ENCODE measurements at regions not wholly inside any gene's neighbourhood (a gene's known extent, or its start where the extent isn't known, plus 50 kb on each side); places are given as distances from the start of the nearest gene placed in this dataset.

GRCh38 chr15:38622908-38623307, 58.3 kb upstream of the RASGRP1 start:
- ChIA-PET POLR2A (ENCODE audit: low non-redundant PET) (no interaction called here), CTCF (no interaction called here)
- Histone ChIP-seq H3K36me3 (ENCODE audit: insufficient read depth, low read length, poor library complexity, severe bottlenecking) (no peaks in the 10 kb centered on the region), H3K4me1 (ENCODE audit: insufficient read depth, low read length, poor library complexity, severe bottlenecking) (no peaks in the 10 kb centered on the region), H3K9me3 (ENCODE audit: low read depth, low read length, poor library complexity, severe bottlenecking) (no peaks in the 10 kb centered on the region), H3K27ac (ENCODE audit: low read depth, low read length, poor library complexity, severe bottlenecking) (no peak overlapping the region), H3K27me3 (replicated peaks; ENCODE audit: insufficient read depth, low read depth, low read length, poor library complexity) (peaks cover 14% of the 10 kb centered on the region), H3K4me3 (ENCODE audit: low read depth, low read length, poor library complexity, severe bottlenecking) (no peak overlapping the region)
- no peak for TF ChIP-seq EZH2 (IDR thresholded peaks at IDR 0.05; ENCODE audit: borderline replicate concordance, low read depth, low read length, poor library complexity, severe bottlenecking)
- TF ChIP-seq, protein P1, sequence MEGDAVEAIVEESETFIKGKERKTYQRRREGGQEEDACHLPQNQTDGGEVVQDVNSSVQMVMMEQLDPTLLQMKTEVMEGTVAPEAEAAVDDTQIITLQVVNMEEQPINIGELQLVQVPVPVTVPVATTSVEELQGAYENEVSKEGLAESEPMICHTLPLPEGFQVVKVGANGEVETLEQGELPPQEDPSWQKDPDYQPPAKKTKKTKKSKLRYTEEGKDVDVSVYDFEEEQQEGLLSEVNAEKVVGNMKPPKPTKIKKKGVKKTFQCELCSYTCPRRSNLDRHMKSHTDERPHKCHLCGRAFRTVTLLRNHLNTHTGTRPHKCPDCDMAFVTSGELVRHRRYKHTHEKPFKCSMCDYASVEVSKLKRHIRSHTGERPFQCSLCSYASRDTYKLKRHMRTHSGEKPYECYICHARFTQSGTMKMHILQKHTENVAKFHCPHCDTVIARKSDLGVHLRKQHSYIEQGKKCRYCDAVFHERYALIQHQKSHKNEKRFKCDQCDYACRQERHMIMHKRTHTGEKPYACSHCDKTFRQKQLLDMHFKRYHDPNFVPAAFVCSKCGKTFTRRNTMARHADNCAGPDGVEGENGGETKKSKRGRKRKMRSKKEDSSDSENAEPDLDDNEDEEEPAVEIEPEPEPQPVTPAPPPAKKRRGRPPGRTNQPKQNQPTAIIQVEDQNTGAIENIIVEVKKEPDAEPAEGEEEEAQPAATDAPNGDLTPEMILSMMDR (conservative IDR thresholded peaks at IDR 0.05; ENCODE audit: low read depth, low read length): no peak
- intact Hi-C loops (cut with micrococcal nuclease; ENCODE audit: unreplicated experiment): no loop called here
- DNase-seq (ENCODE audit: low spot score): no peak
- BruUV-seq (replicated peaks): no TSS peak

GRCh38 chr15:38623744-38624143, 59.1 kb upstream of the RASGRP1 start:
- H3K9me3 ChIP-seq (ENCODE audit: low read depth, low read length, poor library complexity, severe bottlenecking): no peaks in the 10 kb centered on the region
- no peaks in the 10 kb centered on the region for H3K36me3 ChIP-seq (ENCODE audit: insufficient read depth, low read length, poor library complexity, severe bottlenecking)
- intact Hi-C loops (cut with micrococcal nuclease; ENCODE audit: unreplicated experiment): no loop called here
- no peak overlapping the region for H3K27ac ChIP-seq (ENCODE audit: low read depth, low read length, poor library complexity, severe bottlenecking)
- ChIA-PET POLR2A (ENCODE audit: low non-redundant PET) (no interaction called here), CTCF (no interaction called here)
- H3K4me3 ChIP-seq (ENCODE audit: low read depth, low read length, poor library complexity, severe bottlenecking): no peak overlapping the region
- no peak for DNase-seq (ENCODE audit: low spot score)
- TF ChIP-seq, protein P1 (conservative IDR thresholded peaks at IDR 0.05; ENCODE audit: low read depth, low read length): no peak
- no peak for TF ChIP-seq EZH2 (IDR thresholded peaks at IDR 0.05; ENCODE audit: borderline replicate concordance, low read depth, low read length, poor library complexity, severe bottlenecking)
- no peaks in the 10 kb centered on the region for H3K4me1 ChIP-seq (ENCODE audit: insufficient read depth, low read length, poor library complexity, severe bottlenecking)
- no TSS peak for BruUV-seq (replicated peaks)
- H3K27me3 ChIP-seq (replicated peaks; ENCODE audit: insufficient read depth, low read depth, low read length, poor library complexity): peaks cover 12% of the 10 kb centered on the region

DNA sequence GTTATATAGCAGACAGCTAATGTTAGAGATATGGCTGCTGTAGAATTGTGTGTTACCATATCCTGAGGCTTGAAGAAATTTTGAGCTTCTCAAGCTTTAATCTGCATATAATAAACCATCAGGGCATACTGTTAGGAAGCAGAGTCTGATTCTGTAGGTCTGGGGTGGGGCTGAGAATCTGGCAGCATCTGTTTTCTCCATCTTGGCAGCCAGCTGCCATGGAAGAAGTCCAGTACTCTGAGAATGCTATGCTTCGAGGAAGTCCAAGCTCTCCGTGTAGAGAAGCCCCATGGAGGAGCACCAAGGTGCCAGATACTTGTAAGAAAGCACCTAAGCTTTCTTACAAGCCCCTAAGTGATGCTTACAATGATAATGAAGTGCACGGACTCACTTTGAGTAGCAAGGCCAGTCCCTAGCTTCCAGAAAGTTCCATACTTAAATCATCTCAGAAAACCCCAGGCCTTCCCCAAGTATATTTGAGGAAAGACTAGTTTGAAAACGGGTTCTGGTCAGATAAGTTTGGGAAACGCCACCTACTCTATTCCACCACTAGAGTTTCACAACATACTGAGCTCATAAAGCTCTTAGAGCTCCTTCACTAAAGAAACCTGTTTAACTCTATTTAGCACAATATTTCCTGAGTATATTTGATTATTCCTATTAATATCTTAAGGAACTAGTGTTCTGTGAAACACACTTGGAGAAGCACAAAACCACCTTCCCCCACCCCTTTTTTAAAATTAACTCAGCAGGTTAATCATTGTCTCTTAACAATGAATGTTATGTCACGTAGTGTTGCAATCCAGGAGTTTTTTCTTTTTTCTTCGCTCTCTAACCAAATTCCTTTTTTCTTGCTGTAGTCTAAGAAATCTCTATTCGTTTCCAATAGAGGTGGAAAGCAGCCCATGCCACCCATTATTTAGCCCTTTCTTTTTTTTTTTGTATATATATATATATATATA, 59.9 kb upstream of the RASGRP1 start:
- Histone ChIP-seq H3K9me3 (ENCODE audit: low read depth, low read length, poor library complexity, severe bottlenecking) (no peaks in the 10 kb centered on the region), H3K36me3 (ENCODE audit: insufficient read depth, low read length, poor library complexity, severe bottlenecking) (no peaks in the 10 kb centered on the region), H3K4me1 (ENCODE audit: insufficient read depth, low read length, poor library complexity, severe bottlenecking) (no peaks in the 10 kb centered on the region), H3K27ac (ENCODE audit: low read depth, low read length, poor library complexity, severe bottlenecking) (no peak overlapping the region), H3K27me3 (replicated peaks; ENCODE audit: insufficient read depth, low read depth, low read length, poor library complexity) (peaks cover 12% of the 10 kb centered on the region), H3K4me3 (ENCODE audit: low read depth, low read length, poor library complexity, severe bottlenecking) (no peak overlapping the region)
- no TSS peak for BruUV-seq (replicated peaks)
- CTCF ChIA-PET: no interaction called here
- TF ChIP-seq, protein P1 (conservative IDR thresholded peaks at IDR 0.05; ENCODE audit: low read depth, low read length): no peak
- TF ChIP-seq EZH2 (IDR thresholded peaks at IDR 0.05; ENCODE audit: borderline replicate concordance, low read depth, low read length, poor library complexity, severe bottlenecking): no peak
- POLR2A ChIA-PET (ENCODE audit: low non-redundant PET): no interaction called here
- intact Hi-C loops (cut with micrococcal nuclease; ENCODE audit: unreplicated experiment): no loop called here
- DNase-seq (ENCODE audit: low spot score): no peak
